A549 (cell line): ENCODE measurements at regions not wholly inside any gene's neighbourhood (a gene's known extent, or its start where the extent isn't known, plus 50 kb on each side); places are given as distances from the start of the nearest gene placed in this dataset.
"Not testable (repeated sequence)": the region's sequence is repeated elsewhere in the genome, so short reads cannot be mapped to it uniquely, and the experiment has no call there.

Experiments used
- ATAC-seq, 2 experiments: fragments of 200-7000 bp in 1 of 2; fragments of >200 bp in 1 of 2; cut with Nextera tagmentation in 1 of 2; cut with Tn5 transposase in 1 of 2; 3 replicates each; pipeline versions ENCODE4 v1.8.0 to v1.9.1; 2018 to 2020; ENCODE audit warnings: mild to moderate bottlenecking in 1 of 2, moderate library complexity in 1 of 2
- CTCF ChIA-PET: fragments of 300-600 bp; sonication (Branson Sonifier 250); formaldehyde crosslinking; extraction: SDS; loops from one replicate; lab custom pipeline; 2021; ENCODE audit warnings: antibody characterized with exemption, inconsistent platforms; lab: Yijun Ruan, JAX
- POLR2A ChIA-PET: fragments of 350-600 bp; formaldehyde crosslinking; extraction: SDS; loops from one replicate; lab custom pipeline; 2021; ENCODE audit warnings: antibody characterized with exemption, inconsistent platforms; lab: Yijun Ruan, JAX
- DNase-seq, 2 experiments: peaks; one replicate each; pipeline versions ENCODE4 v3.0.0 to v3.0.0-alpha.2; 2011 to 2016; ENCODE audit warnings: low read depth in 1 of 2, low spot score in 1 of 2
- FAIRE-seq: peaks from 2 replicates; lab custom pipeline; 2011; peaks lifted over from hg19 to GRCh38; lab: Jason Lieb, UNC
- H3K27ac ChIP-seq, 2 experiments: fragments of >200 bp; sonication (Bioruptor Twin); formaldehyde crosslinking; 3 replicates each; pipeline ENCODE4 v1.5.1; 2016 to 2017
- H3K4me1 ChIP-seq: fragments of >200 bp; sonication (Bioruptor Twin); formaldehyde crosslinking; 3 replicates; pipeline ENCODE4 v1.6.1; 2016
- H3K4me2 ChIP-seq: fragments of >200 bp; sonication (Bioruptor Twin); formaldehyde crosslinking; 3 replicates; pipeline ENCODE4 v1.6.1; 2016
- H3K4me3 ChIP-seq: fragments of >200 bp; sonication (Bioruptor Twin); formaldehyde crosslinking; 3 replicates; pipeline ENCODE4 v1.5.1; 2016
- H3K9me3 ChIP-seq: fragments of >200 bp; sonication (Bioruptor Twin); formaldehyde crosslinking; 3 replicates; pipeline ENCODE4 v1.6.1; 2016
- BHLHE40 ChIP-seq: IDR thresholded peaks from 2 replicates; pipeline ENCODE4 v1.6.1; 2012; ENCODE audit warnings: low read depth, low read length, inconsistent platforms
- CHD2 ChIP-seq: fragments of 150-350 bp; IDR thresholded peaks from 2 replicates; pipeline ENCODE4 v1.6.1; 2014; ENCODE audit warnings: low read length; ENCODE audit not compliant: partially characterized antibody
- CHD4 ChIP-seq: fragments of 200-600 bp; sonication (generic); IDR thresholded peaks from 2 replicates; pipeline ENCODE4 v1.6.1; 2016; ENCODE audit warnings: antibody characterized with exemption, mild to moderate bottlenecking, borderline replicate concordance
- ESRRA ChIP-seq: fragments of 150-350 bp; IDR thresholded peaks from 2 replicates; pipeline ENCODE4 v1.6.1; 2014; ENCODE audit warnings: mild to moderate bottlenecking, low read length, borderline replicate concordance
- HOXB13 ChIP-seq: fragments of 250-450 bp; sonication (Bioruptor Pico); IDR thresholded peaks from 2 replicates; pipeline ENCODE4 v1.5.0; 2020; ENCODE audit warnings: low read depth, mild to moderate bottlenecking, moderate library complexity
- MAFK ChIP-seq: fragments of 450-650 bp; IDR thresholded peaks from 2 replicates; pipeline ENCODE4 v1.6.1; 2014; ENCODE audit not compliant: partially characterized antibody
- RCOR1 ChIP-seq: fragments of 150-350 bp; IDR thresholded peaks from 2 replicates; pipeline ENCODE4 v1.6.1; 2014; ENCODE audit warnings: antibody characterized with exemption, low read length, low read depth
- SREBF2 ChIP-seq: fragments of 450-650 bp; IDR thresholded peaks from 2 replicates; pipeline ENCODE4 v1.6.1; 2014; ENCODE audit warnings: mild to moderate bottlenecking, moderate library complexity
- ZNF302 ChIP-seq: fragments of 250-450 bp; sonication (Bioruptor Pico); IDR thresholded peaks from 2 replicates; pipeline ENCODE4 v1.9.0; 2021; ENCODE audit warnings: inconsistent platforms, mild to moderate bottlenecking, moderate library complexity
- WGBS: methylation state at CpG from one replicate; pipeline ENCODE4 v1.1.6; 2017; ENCODE audit errors: missing lambda C conversion rate; 5-methylcytosine and 5-hydroxymethylcytosine counted together
- TF ChIP-seq, protein P1 (sequence below): fragments of >200 bp; sonication (Bioruptor Twin); formaldehyde crosslinking; IDR thresholded peaks from 3 replicates; pipeline ENCODE4 v1.6.1; 2016
- TF ChIP-seq, protein P2 (sequence below): fragments of 250-450 bp; sonication (Bioruptor Pico); IDR thresholded peaks from 2 replicates; pipeline ENCODE4 v1.5.0; 2020; ENCODE audit warnings: low read depth, mild to moderate bottlenecking, moderate library complexity

DNA sequence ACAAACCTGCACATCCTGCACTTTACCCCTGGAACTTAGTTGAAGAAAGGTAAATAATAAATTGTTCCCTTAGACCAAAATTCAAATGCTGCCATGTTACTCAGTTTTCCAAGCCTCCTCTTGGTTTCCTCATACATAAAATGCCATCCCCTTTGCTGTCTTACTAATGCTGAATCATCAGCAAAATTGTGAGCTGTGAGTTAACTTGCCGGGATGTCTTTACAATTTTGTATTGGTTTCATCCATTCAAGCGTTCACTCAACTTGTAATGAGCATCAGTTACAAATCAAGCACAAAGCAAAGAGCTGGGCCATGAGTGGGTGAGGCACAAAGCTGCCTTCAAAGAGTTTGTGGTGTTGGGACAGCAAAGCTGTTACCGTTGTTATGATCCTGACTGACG is 395.8 kb upstream of the ZMIZ1 start:
- no peak for FAIRE-seq
- POLR2A ChIA-PET: no interaction called here
- H3K4me2 ChIP-seq: no peak overlapping the region
- TF ChIP-seq ZNF302 (CRISPR knock-in tag) (no peak), CHD2 (no peak), HOXB13 (CRISPR knock-in tag) (no peak), MAFK (peak; percentile 70), ESRRA (no peak)
- TF ChIP-seq, protein P1, sequence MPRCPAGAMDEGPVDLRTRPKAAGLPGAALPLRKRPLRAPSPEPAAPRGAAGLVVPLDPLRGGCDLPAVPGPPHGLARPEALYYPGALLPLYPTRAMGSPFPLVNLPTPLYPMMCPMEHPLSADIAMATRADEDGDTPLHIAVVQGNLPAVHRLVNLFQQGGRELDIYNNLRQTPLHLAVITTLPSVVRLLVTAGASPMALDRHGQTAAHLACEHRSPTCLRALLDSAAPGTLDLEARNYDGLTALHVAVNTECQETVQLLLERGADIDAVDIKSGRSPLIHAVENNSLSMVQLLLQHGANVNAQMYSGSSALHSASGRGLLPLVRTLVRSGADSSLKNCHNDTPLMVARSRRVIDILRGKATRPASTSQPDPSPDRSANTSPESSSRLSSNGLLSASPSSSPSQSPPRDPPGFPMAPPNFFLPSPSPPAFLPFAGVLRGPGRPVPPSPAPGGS: no peak
- H3K4me3 ChIP-seq: no peak overlapping the region
- no peak for DNase-seq
- no peaks in the 10 kb centered on the region for H3K4me1 ChIP-seq
- H3K9me3 ChIP-seq: 0 out of 3 replicates have a peak, but pooled peaks cover 2% of the 10 kb centered on the region
- no peak overlapping the region for H3K27ac ChIP-seq
- WGBS: 44% methylated on average over 4 of the region's 4 CpGs
- CTCF ChIA-PET: interaction anchor here (0.9 to 1.6 kb wide), 4 partner anchors 9 to 625 kb away, joined by 3 to 11 read pairs (median 5); no protein-coding TSS in a partner anchor
- no peak for ATAC-seq

DNA sequence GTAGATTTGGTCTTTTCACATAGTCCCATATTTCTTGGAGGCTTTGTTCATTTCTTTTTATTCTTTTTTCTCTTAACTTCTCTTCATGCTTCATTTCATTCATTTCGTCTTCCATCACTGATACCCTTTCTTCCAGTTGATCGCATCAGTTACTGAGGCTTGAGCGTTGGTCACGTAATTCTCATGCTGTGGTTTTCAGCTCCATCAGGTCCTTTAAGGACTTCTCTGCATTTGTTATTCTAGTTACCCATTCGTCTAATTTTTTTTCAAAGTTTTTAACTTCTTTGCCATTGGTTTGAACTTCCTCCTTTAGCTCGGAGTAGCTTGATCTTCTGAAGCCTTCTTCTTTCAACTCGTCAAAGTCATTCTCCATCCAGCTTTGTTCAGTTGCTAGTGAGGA is 387.6 kb upstream of the ZMIZ1 start:
- 77% methylated on average over 7 of the region's 7 CpGs for WGBS
- H3K9me3 ChIP-seq, H3K4me3 ChIP-seq: not testable (repeated sequence)

DNA sequence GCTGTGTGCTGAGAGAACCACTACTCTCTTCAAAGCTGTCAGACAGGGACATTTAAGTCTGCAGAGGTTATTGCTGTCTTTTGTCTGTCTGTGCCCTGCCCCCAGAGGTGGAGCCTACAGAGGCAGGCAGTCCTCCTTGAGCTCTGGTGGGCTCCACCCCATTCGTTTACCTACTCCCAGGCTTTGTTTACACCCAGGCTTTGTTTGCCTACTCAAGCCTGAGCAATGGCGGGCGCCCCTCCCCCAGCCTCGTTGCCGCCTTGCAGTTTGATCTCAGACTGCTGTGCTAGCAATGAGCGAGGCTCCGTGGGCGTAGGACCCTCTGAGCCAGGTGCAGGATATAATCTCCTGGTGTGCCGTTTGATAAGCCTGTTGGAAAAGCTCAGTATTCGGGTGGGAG is 386.8 kb upstream of the ZMIZ1 start:
- POLR2A ChIA-PET, H3K9me3 ChIP-seq, FAIRE-seq, H3K4me3 ChIP-seq, H3K27ac ChIP-seq, H3K4me2 ChIP-seq, ATAC-seq, DNase-seq: not testable (repeated sequence)
- CTCF ChIA-PET: interaction anchor here (1.5 kb wide), 1 partner anchor 27 kb away, joined by 3 read pairs; no protein-coding TSS in a partner anchor
- WGBS: 32% methylated on average over 10 of the region's 10 CpGs
- peaks cover 11% of the 10 kb centered on the region for H3K4me1 ChIP-seq

More for the DNA sequence above, 387.6 kb upstream of the ZMIZ1 start:
- DNase-seq, H3K4me2 ChIP-seq, ATAC-seq, H3K27ac ChIP-seq, CTCF ChIA-PET, POLR2A ChIA-PET, FAIRE-seq: not testable (repeated sequence)
- H3K4me1 ChIP-seq: peaks cover 11% of the 10 kb centered on the region

DNA sequence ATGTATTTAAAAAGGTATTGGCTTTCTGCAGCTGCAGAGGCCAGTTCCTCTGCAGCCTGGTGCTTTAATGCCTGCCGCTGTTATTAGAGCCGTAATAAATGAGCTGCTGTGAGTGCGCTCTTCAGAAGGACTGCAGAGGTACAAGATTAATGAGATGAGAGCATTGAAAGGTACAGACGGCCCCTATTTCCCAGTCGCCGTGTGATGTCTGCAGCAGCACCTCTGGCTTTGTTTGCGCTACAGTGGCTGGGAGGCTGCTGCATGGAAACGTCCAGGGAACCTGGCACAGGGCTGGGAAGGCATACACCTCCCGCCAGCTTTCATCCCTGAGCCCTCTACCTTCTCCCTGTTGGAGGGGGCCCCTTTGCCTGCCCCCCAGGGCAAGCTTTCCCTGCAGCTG is 383.8 kb upstream of the ZMIZ1 start:
- POLR2A ChIA-PET: no interaction called here
- no peak overlapping the region for H3K4me2 ChIP-seq
- ATAC-seq: no peak
- 77% methylated on average over 9 of the region's 9 CpGs for WGBS
- no peak for FAIRE-seq
- no peaks in the 10 kb centered on the region for H3K9me3 ChIP-seq
- H3K27ac ChIP-seq: peak overlapping the region in 1 of 2 experiments; percentile 16; a peak in 1 of 6 replicates
- peaks cover 11% of the 10 kb centered on the region for H3K4me1 ChIP-seq
- no peak for TF ChIP-seq RCOR1
- TF ChIP-seq SREBF2: no peak
- TF ChIP-seq, protein P2, sequence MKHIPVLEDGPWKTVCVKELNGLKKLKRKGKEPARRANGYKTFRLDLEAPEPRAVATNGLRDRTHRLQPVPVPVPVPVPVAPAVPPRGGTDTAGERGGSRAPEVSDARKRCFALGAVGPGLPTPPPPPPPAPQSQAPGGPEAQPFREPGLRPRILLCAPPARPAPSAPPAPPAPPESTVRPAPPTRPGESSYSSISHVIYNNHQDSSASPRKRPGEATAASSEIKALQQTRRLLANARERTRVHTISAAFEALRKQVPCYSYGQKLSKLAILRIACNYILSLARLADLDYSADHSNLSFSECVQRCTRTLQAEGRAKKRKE (CRISPR knock-in tag): no peak
- TF ChIP-seq, protein P1: no peak
- TF ChIP-seq CHD4: no peak
- TF ChIP-seq BHLHE40: no peak
- no peak overlapping the region for H3K4me3 ChIP-seq
- DNase-seq: no peak
- CTCF ChIA-PET: interaction anchor here (1.0 kb wide), 1 partner anchor 25 kb away, joined by 4 read pairs; no protein-coding TSS in a partner anchor
